WTC11 (cell line): ENCODE measurements at regions not wholly inside any gene's neighbourhood (a gene's known extent, or its start where the extent isn't known, plus 50 kb on each side); places are given as distances from the start of the nearest gene placed in this dataset.

Experiments
- ESRRA ChIP-seq: sonication (generic); formaldehyde crosslinking; IDR thresholded peaks from 2 replicates; pipeline ENCODE4 v1.8.1; 2022; ENCODE audit warnings: mild to moderate bottlenecking, missing genetic modification reagents, borderline replicate concordance
- ZNF423 ChIP-seq: fragments of 250-450 bp; sonication (Bioruptor Pico); IDR thresholded peaks from 2 replicates; pipeline ENCODE4 v2.1.2; 2022; ENCODE audit warnings: mild to moderate bottlenecking, moderate library complexity
- TF ChIP-seq, protein P1 (sequence below): fragments of 200-600 bp; IDR thresholded peaks from 2 replicates; pipeline ENCODE4 v1.8.0; 2022; ENCODE audit warnings: antibody characterized with exemption
- TF ChIP-seq, protein P2 (sequence below): sonication (generic); formaldehyde crosslinking; IDR thresholded peaks from 2 replicates; pipeline ENCODE4 v1.8.1; 2023; ENCODE audit warnings: mild to moderate bottlenecking, missing genetic modification reagents, borderline replicate concordance
- TF ChIP-seq, protein P3 (sequence below): sonication (generic); formaldehyde crosslinking; IDR thresholded peaks from 2 replicates; pipeline ENCODE4 v1.8.1; 2023; ENCODE audit warnings: mild to moderate bottlenecking, missing genetic modification reagents, moderate library complexity
- TF ChIP-seq, protein P4 (sequence below): sonication (generic); formaldehyde crosslinking; IDR thresholded peaks from 2 replicates; pipeline ENCODE4 v1.8.1; 2023; ENCODE audit warnings: mild to moderate bottlenecking, missing genetic modification reagents, moderate library complexity
- TF ChIP-seq, protein P5 (sequence below): sonication (generic); formaldehyde crosslinking; IDR thresholded peaks from 2 replicates; pipeline ENCODE4 v1.8.0; 2022; ENCODE audit warnings: mild to moderate bottlenecking, missing genetic modification reagents

DNA sequence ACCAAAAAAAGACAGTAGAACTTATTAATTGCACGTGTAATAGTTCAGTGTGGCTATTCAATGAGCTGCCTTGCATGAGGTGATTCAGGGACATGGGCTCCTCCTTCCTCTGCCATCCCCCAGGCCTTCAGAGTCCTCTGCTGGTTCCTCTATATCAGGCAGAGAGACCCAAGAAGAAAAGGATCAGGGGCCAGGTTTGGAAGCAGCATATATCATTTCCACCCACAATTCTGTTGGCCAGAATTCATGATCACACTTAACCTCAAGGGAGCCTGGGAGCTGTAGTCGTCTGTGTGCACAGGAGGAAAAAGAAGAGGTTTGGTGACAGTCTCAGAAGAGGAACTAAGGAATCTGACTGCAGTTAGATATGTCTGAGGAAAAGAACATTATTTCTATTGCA, 114.0 kb upstream of the GLS start:
- no peak for TF ChIP-seq ESRRA (CRISPR knock-in tag)
- TF ChIP-seq ZNF423: no peak
- TF ChIP-seq, protein P1, sequence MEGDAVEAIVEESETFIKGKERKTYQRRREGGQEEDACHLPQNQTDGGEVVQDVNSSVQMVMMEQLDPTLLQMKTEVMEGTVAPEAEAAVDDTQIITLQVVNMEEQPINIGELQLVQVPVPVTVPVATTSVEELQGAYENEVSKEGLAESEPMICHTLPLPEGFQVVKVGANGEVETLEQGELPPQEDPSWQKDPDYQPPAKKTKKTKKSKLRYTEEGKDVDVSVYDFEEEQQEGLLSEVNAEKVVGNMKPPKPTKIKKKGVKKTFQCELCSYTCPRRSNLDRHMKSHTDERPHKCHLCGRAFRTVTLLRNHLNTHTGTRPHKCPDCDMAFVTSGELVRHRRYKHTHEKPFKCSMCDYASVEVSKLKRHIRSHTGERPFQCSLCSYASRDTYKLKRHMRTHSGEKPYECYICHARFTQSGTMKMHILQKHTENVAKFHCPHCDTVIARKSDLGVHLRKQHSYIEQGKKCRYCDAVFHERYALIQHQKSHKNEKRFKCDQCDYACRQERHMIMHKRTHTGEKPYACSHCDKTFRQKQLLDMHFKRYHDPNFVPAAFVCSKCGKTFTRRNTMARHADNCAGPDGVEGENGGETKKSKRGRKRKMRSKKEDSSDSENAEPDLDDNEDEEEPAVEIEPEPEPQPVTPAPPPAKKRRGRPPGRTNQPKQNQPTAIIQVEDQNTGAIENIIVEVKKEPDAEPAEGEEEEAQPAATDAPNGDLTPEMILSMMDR: no peak
- TF ChIP-seq, protein P2, sequence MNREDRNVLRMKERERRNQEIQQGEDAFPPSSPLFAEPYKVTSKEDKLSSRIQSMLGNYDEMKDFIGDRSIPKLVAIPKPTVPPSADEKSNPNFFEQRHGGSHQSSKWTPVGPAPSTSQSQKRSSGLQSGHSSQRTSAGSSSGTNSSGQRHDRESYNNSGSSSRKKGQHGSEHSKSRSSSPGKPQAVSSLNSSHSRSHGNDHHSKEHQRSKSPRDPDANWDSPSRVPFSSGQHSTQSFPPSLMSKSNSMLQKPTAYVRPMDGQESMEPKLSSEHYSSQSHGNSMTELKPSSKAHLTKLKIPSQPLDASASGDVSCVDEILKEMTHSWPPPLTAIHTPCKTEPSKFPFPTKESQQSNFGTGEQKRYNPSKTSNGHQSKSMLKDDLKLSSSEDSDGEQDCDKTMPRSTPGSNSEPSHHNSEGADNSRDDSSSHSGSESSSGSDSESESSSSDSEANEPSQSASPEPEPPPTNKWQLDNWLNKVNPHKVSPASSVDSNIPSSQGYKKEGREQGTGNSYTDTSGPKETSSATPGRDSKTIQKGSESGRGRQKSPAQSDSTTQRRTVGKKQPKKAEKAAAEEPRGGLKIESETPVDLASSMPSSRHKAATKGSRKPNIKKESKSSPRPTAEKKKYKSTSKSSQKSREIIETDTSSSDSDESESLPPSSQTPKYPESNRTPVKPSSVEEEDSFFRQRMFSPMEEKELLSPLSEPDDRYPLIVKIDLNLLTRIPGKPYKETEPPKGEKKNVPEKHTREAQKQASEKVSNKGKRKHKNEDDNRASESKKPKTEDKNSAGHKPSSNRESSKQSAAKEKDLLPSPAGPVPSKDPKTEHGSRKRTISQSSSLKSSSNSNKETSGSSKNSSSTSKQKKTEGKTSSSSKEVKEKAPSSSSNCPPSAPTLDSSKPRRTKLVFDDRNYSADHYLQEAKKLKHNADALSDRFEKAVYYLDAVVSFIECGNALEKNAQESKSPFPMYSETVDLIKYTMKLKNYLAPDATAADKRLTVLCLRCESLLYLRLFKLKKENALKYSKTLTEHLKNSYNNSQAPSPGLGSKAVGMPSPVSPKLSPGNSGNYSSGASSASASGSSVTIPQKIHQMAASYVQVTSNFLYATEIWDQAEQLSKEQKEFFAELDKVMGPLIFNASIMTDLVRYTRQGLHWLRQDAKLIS (CRISPR knock-in tag): no peak
- TF ChIP-seq, protein P3, sequence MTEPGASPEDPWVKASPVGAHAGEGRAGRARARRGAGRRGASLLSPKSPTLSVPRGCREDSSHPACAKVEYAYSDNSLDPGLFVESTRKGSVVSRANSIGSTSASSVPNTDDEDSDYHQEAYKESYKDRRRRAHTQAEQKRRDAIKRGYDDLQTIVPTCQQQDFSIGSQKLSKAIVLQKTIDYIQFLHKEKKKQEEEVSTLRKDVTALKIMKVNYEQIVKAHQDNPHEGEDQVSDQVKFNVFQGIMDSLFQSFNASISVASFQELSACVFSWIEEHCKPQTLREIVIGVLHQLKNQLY (CRISPR knock-in tag): no peak
- TF ChIP-seq, protein P4, sequence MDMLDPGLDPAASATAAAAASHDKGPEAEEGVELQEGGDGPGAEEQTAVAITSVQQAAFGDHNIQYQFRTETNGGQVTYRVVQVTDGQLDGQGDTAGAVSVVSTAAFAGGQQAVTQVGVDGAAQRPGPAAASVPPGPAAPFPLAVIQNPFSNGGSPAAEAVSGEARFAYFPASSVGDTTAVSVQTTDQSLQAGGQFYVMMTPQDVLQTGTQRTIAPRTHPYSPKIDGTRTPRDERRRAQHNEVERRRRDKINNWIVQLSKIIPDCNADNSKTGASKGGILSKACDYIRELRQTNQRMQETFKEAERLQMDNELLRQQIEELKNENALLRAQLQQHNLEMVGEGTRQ (CRISPR knock-in tag): no peak
- TF ChIP-seq, protein P5, sequence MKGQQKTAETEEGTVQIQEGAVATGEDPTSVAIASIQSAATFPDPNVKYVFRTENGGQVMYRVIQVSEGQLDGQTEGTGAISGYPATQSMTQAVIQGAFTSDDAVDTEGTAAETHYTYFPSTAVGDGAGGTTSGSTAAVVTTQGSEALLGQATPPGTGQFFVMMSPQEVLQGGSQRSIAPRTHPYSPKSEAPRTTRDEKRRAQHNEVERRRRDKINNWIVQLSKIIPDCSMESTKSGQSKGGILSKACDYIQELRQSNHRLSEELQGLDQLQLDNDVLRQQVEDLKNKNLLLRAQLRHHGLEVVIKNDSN (CRISPR knock-in tag): no peak
